HAP-1 (cell line): ENCODE measurements at regions not wholly inside any gene's neighbourhood (a gene's known extent, or its start where the extent isn't known, plus 50 kb on each side); places are given as distances from the start of the nearest gene placed in this dataset.
"Not testable (repeated sequence)": the region's sequence is repeated elsewhere in the genome, so short reads cannot be mapped to it uniquely, and the experiment has no call there.

Source experiments
- DNase-seq, 2 experiments: peaks; one replicate each; pipeline ENCODE4 v3.0.0-alpha.2; 2016 to 2020; ENCODE audit warnings: low spot score in 2 of 2
- H3K27me3 ChIP-seq: fragments of 250-450 bp; sonication (Bioruptor Pico); 2 replicates; pipeline ENCODE4 v1.5.1; 2020; ENCODE audit warnings: low read depth, mild to moderate bottlenecking, moderate library complexity
- H3K36me3 ChIP-seq: fragments of 250-450 bp; sonication (Bioruptor Pico); replicated peaks from 2 replicates; pipeline ENCODE4 v1.5.1; 2020; ENCODE audit warnings: mild to moderate bottlenecking
- H3K4me1 ChIP-seq: fragments of 250-450 bp; sonication (Bioruptor Pico); 2 replicates; pipeline ENCODE4 v1.5.1; 2020; ENCODE audit warnings: mild to moderate bottlenecking
- H3K4me3 ChIP-seq: fragments of 250-450 bp; sonication (Bioruptor Pico); 2 replicates; pipeline ENCODE4 v1.5.1; 2020; ENCODE audit warnings: mild to moderate bottlenecking, moderate library complexity
- H3K9me3 ChIP-seq: fragments of 250-450 bp; sonication (Bioruptor Pico); 2 replicates; pipeline ENCODE4 v1.5.1; 2020; ENCODE audit warnings: mild to moderate bottlenecking, moderate library complexity
- in situ Hi-C: fragments of 300-500 bp; cut with MboI; formaldehyde crosslinking; loops from 3 replicates; pipeline ENCODE4 v1.14.3; 2020; ENCODE audit warnings: low sequenced_read_pairs, inconsistent platforms, mixed read lengths

DNA sequence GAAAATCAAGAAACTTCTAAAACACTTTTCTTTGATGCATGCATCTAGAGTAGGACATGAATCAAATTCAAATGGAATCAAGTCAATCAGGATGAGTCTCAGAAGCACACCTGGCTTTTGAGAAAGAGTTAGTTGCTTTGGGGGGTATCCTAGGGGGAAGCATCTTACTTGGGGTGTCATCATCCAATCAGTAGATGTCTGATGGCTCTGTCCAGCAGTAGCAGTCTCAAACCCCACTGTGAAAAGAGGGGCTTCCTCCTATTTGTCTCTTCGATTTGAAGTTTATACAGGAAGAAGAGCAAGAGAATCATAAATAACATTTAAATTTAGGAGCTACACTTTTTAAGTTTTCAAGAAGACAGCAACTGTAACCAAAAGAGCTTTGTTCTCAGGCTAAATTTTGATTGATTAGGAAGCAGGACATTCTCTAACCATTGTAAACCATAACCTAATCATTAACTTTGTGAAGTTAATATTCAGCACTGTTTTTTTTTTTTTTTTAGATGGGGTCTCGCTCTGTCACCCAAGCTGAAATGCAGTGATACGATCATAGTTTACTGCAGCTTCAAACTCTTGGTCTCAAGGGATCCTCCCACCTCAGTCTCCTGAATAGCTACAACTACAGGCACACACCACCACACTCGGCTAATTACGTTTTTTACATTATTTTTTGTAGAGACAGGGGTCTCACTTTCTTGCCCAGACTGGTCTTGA lies 614.7 kb downstream of the CSNK1G3 start:
- Histone ChIP-seq H3K4me3 (no peak overlapping the region), H3K36me3 (no peaks in the 10 kb centered on the region), H3K27me3 (no peaks in the 10 kb centered on the region), H3K9me3 (no peaks in the 10 kb centered on the region), H3K4me1 (peaks cover 6% of the 10 kb centered on the region; the same call in 1 of the 2 replicates)
- no peak for DNase-seq
- in situ Hi-C loops: no loop called here

DNA sequence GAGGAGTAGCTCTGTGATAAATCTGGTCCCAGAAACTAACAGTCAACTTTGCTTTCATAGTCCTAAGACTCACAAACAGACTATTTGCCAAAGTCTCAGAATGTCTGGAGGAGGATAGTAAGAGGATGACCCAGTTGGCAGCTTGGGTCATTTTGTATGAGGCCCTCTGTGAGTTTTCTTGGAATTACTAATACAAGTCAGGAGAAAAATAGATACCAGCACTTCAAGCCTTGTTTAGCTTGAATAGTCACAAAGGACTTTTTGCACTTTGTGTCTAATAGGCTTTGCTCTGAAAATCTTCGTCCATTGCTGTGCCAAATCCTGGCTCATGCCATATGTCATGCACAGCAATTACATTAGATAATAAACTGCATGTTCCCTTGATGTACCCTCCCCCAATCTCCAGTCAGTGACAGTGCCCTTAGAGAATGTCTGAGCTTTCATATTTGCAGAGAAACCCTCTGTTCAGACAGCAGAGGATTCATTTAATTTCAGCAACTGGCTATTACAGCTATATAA lies 612.8 kb downstream of the CSNK1G3 start:
- H3K27me3 ChIP-seq: no peaks in the 10 kb centered on the region
- no peak for DNase-seq
- no peaks in the 10 kb centered on the region for H3K36me3 ChIP-seq
- in situ Hi-C loops: no loop called here
- H3K9me3 ChIP-seq: no peaks in the 10 kb centered on the region
- H3K4me1 ChIP-seq: peaks cover 6% of the 10 kb centered on the region; the same call in 1 of the 2 replicates
- H3K4me3 ChIP-seq: no peak overlapping the region

DNA sequence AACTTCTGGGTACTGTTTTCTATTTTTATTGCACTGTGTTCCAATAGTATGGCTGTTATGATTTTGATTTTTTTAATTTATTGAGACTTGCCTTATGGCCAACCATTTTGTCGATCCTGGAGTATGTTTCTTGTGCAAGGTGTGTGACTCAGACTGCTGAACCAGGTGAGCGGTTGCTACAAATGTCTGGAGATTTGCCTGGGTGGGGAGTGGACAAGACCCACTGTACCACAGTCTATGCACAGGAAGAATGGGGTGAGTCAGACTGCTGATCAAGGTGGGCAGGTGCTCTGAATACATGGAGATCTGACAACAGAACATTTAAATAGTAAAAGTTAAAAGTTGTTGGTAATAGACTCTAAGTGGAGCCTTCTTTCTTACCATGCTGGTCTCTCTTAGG lies 609.2 kb downstream of the CSNK1G3 start:
- no peak overlapping the region for H3K4me3 ChIP-seq
- in situ Hi-C loops: no loop called here
- no peaks in the 10 kb centered on the region for H3K36me3 ChIP-seq
- peaks cover 15% of the 10 kb centered on the region for H3K4me1 ChIP-seq
- H3K27me3 ChIP-seq: no peaks in the 10 kb centered on the region
- H3K9me3 ChIP-seq: no peaks in the 10 kb centered on the region
- no peak for DNase-seq

DNA sequence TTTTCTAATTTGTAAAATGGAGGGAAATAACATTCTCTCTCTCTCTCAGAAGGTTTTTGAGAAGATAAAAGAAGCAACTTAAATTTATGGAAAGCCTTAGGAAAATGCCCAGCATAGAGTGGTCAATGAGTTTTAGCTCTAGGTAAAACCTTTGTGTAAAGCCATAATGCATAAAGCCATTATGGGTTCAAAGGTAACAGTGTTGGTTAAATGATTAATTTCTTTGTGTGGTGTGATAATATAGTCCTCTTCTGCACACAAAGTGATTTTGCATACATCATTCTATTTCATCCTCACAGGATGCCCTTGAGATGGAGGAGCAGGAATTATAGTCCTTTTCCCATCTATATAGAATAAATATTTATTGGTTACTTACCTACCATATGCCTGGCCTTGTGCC lies 602.9 kb downstream of the CSNK1G3 start:
- H3K4me1 ChIP-seq: peaks cover 14% of the 10 kb centered on the region
- H3K4me3 ChIP-seq: no peak overlapping the region
- in situ Hi-C loops: no loop called here
- no peaks in the 10 kb centered on the region for H3K27me3 ChIP-seq
- H3K36me3 ChIP-seq: no peaks in the 10 kb centered on the region
- H3K9me3 ChIP-seq: no peaks in the 10 kb centered on the region
- DNase-seq: no peak

DNA sequence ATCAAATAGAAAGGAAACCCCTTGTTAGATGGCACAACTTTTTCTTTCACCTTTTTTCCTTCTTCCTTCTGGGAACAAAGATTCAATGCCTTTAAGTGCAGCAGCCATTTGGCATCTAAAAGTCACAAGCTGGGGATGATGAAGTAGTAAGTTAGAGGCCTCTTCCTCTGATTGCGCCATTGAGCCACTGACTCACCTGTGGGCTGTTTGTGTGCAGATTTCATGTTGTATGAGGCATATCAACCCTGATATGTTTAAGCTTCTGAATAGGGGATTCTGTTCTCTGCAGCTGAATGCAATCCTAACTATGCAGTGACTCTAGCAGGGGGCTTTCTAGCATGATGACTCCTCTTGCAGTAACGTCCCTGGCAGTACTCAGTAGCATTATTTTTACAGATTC lies 599.9 kb downstream of the CSNK1G3 start:
- no peak for DNase-seq
- in situ Hi-C loops: no loop called here
- no peaks in the 10 kb centered on the region for H3K9me3 ChIP-seq
- H3K36me3 ChIP-seq: no peaks in the 10 kb centered on the region
- peaks cover 11% of the 10 kb centered on the region for H3K4me1 ChIP-seq
- H3K27me3 ChIP-seq: no peaks in the 10 kb centered on the region
- H3K4me3 ChIP-seq: no peak overlapping the region

DNA sequence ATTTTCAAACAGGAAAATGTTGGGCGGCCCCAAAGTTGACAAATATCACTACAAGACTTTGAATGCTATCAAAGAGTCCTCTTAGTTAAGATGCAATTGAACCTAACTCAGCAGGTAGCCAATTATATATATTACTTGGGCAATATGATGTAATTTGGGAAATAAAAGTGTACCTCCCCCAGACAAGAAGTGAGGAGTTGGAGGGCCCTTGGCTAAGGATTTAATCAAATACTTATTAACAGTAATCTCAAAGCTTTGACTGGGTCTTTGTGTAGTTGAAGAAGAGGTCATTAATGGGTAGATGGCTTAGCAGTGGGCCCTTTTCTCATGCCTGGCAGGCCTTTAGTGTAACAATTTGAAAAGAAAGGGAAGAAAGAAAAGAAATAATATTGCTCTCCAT lies 599.0 kb downstream of the CSNK1G3 start:
- no peaks in the 10 kb centered on the region for H3K27me3 ChIP-seq
- peaks cover 4% of the 10 kb centered on the region for H3K4me1 ChIP-seq
- no peaks in the 10 kb centered on the region for H3K9me3 ChIP-seq
- no peaks in the 10 kb centered on the region for H3K36me3 ChIP-seq
- in situ Hi-C loops: no loop called here
- H3K4me3 ChIP-seq: no peak overlapping the region
- peak; percentile 10 to 78 for DNase-seq

DNA sequence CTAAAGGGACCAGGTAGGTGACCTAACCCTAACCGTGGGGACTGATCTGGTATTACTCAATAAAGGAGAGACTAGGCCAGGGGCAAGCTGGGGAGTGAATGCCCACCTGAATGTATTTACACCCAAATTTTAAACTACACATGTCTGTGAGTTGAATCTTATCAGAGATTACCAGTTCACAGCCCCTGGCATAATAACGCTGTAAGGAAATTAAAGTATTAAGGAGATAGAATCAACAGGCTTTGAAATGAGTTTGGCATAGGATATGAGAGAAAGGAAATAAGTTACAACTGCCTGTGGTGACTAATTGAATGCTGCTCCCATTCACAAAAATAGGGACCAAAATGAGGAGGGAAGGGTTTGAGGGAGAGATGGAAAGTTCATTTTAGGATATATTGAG lies 593.3 kb downstream of the CSNK1G3 start:
- in situ Hi-C loops: no loop called here
- H3K9me3 ChIP-seq: no peaks in the 10 kb centered on the region
- no peaks in the 10 kb centered on the region for H3K27me3 ChIP-seq
- no peak for DNase-seq
- H3K36me3 ChIP-seq: no peaks in the 10 kb centered on the region
- no peaks in the 10 kb centered on the region for H3K4me1 ChIP-seq
- no peak overlapping the region for H3K4me3 ChIP-seq

DNA sequence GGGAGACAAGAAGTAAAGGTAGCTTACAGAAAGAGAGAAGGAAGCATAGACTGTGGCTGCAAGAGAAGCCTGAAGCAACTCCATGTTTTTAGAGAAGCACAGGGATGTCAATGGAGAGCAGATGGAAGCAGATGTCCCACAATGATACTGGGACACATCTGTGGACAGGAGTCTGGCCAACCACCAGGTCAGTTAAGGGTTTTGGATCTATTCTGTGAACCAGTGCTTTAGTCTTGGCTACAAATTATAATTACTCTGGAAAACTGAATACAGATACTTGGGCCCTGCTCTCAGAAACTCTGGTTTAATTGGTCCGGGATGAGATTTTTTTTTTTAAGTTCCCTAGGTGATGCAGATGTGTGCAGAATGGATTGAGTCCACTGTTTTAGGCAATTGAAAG lies 592.8 kb downstream of the CSNK1G3 start:
- H3K4me3 ChIP-seq: no peak overlapping the region
- in situ Hi-C loops: no loop called here
- H3K4me1 ChIP-seq: no peaks in the 10 kb centered on the region
- no peaks in the 10 kb centered on the region for H3K36me3 ChIP-seq
- H3K27me3 ChIP-seq: no peaks in the 10 kb centered on the region
- DNase-seq: no peak
- H3K9me3 ChIP-seq: no peaks in the 10 kb centered on the region

DNA sequence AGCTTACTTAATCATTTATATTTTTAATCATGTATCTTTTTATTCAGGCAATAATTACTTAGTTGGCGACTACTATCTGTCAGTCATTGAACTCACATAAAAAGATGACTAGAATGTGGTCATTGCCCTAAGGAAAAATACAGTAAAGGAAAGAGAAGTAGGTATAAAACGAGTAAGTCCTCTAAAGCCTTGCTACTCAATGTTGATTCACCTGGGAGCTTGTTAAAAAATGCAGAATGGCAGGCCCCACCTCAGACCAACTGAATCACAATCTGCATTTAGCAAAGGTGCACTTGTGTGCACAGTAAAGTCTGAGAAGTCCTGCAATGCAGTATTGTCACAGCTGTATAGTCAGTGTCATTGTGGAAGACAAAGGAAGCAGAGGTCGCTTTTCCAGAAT lies 592.4 kb downstream of the CSNK1G3 start:
- Histone ChIP-seq H3K9me3 (no peaks in the 10 kb centered on the region), H3K4me1 (no peaks in the 10 kb centered on the region), H3K27me3 (no peaks in the 10 kb centered on the region), H3K4me3 (no peak overlapping the region), H3K36me3 (no peaks in the 10 kb centered on the region)
- no peak for DNase-seq
- in situ Hi-C loops: no loop called here

DNA sequence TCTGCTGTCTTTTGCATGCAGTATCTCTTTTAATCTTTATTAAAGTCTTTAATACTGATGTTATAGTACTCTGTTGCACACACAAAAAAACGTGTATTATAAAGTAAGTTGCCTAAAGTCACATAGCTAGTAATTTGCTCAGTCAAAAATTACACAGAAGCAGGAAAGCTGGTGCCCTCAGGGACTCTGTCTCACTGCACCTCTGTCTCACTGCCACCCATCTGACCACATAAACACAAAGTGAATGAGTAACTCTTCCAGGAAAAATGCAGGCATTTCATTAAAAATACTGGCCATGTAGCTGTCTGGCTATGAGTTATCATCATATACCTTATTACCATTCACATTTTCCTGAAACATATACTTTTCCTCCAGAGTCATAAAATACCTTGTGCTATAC lies 591.7 kb downstream of the CSNK1G3 start:
- in situ Hi-C loops: no loop called here
- no peak for DNase-seq
- no peaks in the 10 kb centered on the region for H3K4me1 ChIP-seq

DNA sequence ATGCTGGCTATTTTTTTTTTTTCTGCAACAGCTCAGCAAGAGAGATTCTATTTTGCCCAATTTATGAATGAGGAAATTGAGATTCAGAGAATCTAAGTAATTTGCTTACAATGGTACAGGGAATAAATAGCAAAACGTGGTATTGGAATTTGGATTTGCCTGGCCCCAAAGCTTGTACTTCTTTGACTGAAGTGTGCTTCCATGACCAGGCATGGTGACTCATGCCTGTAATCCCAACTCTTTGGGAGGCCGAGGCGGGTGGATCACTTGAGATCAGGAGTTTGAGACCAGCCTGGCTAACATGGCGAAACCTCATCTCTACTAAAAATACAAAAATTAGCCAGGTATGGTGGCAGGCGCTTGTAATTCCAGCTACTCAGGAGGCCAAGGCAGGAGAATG lies 591.1 kb downstream of the CSNK1G3 start:
- H3K9me3 ChIP-seq, DNase-seq, H3K27me3 ChIP-seq, in situ Hi-C loops, H3K4me1 ChIP-seq, H3K4me3 ChIP-seq, H3K36me3 ChIP-seq: not testable (repeated sequence)

More for the DNA sequence above, 591.7 kb downstream of the CSNK1G3 start:
- Histone ChIP-seq H3K4me3 (no peak overlapping the region), H3K36me3 (no peaks in the 10 kb centered on the region), H3K9me3 (no peaks in the 10 kb centered on the region), H3K27me3 (no peaks in the 10 kb centered on the region)

DNA sequence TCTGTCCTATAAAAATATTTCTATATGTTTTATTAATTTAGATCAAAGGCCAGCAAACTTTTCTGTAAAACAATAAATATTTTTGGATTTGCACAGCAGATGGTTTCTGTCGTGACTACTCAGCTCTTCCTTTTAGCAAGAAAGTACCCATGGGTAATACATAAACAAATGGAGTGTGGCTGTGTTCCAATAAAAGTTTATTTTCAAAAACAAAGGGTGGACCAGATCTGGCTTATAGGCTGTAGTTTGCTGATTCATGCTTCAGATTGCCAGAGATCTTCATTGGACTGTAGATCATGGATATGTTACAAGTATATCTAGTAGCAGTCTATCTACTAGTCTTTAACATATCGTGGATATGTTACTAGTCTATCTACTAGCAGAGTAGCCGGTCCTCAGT lies 590.5 kb downstream of the CSNK1G3 start:
- Histone ChIP-seq H3K4me1 (no peaks in the 10 kb centered on the region), H3K27me3 (no peaks in the 10 kb centered on the region), H3K4me3 (no peak overlapping the region), H3K36me3 (no peaks in the 10 kb centered on the region), H3K9me3 (no peaks in the 10 kb centered on the region)
- no peak for DNase-seq
- in situ Hi-C loops: no loop called here

DNA sequence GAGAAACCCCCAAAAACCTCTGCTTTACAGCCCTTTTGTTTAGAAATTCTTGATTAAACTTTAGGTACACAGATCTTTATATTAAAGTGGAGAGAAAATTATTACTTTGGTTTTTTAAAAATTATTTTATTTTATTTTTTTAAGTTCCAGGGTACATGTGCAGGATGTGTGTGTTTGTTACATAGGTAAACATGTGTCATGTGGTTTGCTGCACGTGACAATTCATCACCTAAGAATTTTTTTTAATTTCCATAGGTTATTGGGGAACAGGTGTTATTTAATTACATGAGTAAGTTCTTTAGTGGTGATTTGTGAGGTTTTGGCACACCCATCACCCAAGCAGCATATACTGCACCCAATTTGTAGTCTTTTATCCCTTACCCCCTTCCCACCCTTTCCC lies 581.7 kb downstream of the CSNK1G3 start:
- no peak for DNase-seq
- H3K27me3 ChIP-seq: no peaks in the 10 kb centered on the region
- H3K4me3 ChIP-seq: no peak overlapping the region
- H3K9me3 ChIP-seq: no peaks in the 10 kb centered on the region
- no peaks in the 10 kb centered on the region for H3K4me1 ChIP-seq
- in situ Hi-C loops: no loop called here
- no peaks in the 10 kb centered on the region for H3K36me3 ChIP-seq

DNA sequence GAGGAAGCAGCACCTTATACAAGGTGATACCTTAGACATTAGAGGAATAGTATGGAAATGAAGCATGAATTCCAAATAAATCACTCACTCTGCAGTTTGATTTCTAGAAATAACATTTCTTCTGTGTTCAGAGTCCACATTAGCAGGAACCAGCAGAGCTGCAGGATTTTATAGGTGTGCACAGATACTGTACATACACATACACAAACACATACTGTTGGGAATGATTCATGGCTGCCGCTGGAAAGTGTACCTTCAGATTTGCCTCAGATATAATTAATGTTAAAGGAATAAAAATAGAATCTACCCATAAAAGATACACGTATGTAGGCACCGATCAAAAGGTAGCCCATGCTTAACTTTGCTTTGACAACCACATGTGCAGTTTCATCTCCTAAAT lies 578.1 kb downstream of the CSNK1G3 start:
- in situ Hi-C loops: no loop called here
- DNase-seq: no peak
- Histone ChIP-seq H3K4me3 (no peak overlapping the region), H3K9me3 (no peaks in the 10 kb centered on the region), H3K36me3 (no peaks in the 10 kb centered on the region), H3K27me3 (no peaks in the 10 kb centered on the region), H3K4me1 (peaks cover 4% of the 10 kb centered on the region)

DNA sequence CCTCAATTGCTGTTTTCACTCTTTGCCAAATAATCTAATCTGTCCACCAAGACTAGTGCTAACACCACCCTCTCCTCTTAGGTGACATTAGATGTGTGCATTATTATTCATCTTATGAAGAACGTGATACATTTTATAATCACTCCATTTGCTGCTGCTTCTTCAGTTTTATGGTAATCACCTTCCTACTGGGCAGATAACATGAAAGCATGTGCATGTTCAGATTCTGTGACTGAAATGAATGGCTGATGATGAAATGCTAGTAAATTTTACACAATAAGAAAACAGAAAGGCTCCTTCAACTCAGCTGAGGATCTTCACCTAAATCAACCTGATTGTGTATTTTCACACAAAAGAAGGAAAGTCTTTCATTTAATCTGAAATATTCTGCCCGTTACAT lies 577.6 kb downstream of the CSNK1G3 start:
- Histone ChIP-seq H3K9me3 (no peaks in the 10 kb centered on the region), H3K36me3 (no peaks in the 10 kb centered on the region), H3K27me3 (no peaks in the 10 kb centered on the region), H3K4me1 (peaks cover 4% of the 10 kb centered on the region), H3K4me3 (no peak overlapping the region)
- in situ Hi-C loops: no loop called here
- DNase-seq: no peak
